ENCODE measurements at regions not wholly inside any gene's neighbourhood (a gene's known extent, or its start where the extent isn't known, plus 50 kb on each side); places are given as distances from the start of the nearest gene placed in this dataset.

DNA sequence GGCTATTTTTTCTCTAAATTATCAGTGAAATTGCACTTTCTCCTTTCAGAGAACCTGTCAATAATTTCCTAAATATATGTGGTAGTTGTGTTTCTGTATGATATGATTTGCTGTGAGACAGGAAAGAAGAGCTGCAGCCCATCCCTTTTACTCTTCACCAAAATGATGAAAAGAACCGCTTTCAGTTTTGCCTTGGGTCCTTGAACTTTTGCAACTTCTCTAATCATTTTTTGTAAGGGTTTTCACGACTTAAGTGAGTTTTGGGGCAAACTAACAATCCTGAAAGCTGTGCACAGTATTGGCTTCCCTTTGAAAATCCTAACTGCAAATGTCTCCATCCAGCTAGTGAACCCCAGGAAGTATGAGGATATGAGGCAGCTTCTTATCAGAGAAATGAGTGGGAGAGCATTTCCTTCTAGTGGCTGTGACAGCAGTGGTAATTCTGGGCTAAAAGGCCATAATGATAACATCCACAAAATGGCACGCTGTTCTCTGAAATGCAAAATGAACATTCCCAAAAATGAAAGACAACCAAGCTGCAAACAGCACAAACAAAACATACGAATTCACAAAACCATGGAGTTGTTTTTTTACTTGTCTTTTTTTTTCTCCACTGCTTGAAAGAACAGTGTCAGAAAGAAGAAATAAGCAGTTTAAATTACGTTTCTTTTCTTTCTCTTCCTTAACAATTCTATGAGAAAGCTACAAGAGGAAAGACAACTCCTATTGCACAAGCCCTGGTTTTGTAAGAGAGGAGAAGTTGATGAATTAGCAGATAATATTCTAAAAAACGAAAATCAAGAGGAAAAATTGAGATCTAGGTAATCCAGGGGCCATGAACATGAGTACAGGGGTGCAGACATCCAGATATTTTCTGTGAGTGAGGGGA is 1291.6 kb upstream of the ZEB2 start:
- Histone ChIP-seq H3K9me3 (ENCODE audit: control insufficient read depth in 1 of 2, low read length in 2 of 2) (no peaks in the 10 kb centered on the region), H3K4me3 (ENCODE audit: low read depth in 1 of 2, low read length in 2 of 2) (peak overlapping the region in 1 of 2 donors; percentile 14), H3K27me3 (ENCODE audit: low read depth, low read length) (no peaks in the 10 kb centered on the region), H3K36me3 (ENCODE audit: control insufficient read depth in 1 of 2, insufficient read depth in 2 of 2, low read length in 2 of 2) (no peaks in the 10 kb centered on the region), H3K27ac (ENCODE audit: low read length) (no peak overlapping the region), H3K4me1 (ENCODE audit: control insufficient read depth in 1 of 2, insufficient read depth in 2 of 2, low read length in 2 of 2) (no peaks in the 10 kb centered on the region)

DNA sequence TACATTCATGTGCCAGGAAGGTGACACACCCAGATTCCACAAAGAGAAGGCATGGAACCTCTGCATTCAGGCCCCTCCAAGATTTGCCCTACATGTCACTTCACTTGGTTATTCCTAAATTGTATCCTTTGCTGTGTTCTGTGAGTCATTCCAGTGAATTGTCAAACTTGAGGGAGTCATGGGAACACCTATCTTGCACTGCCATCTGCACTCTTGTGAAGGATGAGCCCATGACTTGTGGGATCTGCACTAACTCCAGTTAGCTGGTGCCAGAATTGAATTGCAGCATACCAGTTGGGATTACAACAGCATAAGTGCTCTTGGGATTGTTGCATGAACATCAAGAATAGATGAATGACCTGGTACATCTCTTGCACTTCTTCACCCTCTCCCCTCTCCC is 1288.0 kb upstream of the ZEB2 start:
- no peaks in the 10 kb centered on the region for H3K36me3 ChIP-seq (ENCODE audit: control insufficient read depth in 1 of 2, insufficient read depth in 2 of 2, low read length in 2 of 2)
- H3K27me3 ChIP-seq (ENCODE audit: low read depth, low read length) = no peaks in the 10 kb centered on the region
- H3K9me3 ChIP-seq (ENCODE audit: control insufficient read depth in 1 of 2, low read length in 2 of 2) = no peaks in the 10 kb centered on the region
- H3K4me3 ChIP-seq (ENCODE audit: low read depth in 1 of 2, low read length in 2 of 2) = no peak overlapping the region
- H3K4me1 ChIP-seq (ENCODE audit: control insufficient read depth in 1 of 2, insufficient read depth in 2 of 2, low read length in 2 of 2) = no peaks in the 10 kb centered on the region
- no peak overlapping the region for H3K27ac ChIP-seq (ENCODE audit: low read length)

DNA sequence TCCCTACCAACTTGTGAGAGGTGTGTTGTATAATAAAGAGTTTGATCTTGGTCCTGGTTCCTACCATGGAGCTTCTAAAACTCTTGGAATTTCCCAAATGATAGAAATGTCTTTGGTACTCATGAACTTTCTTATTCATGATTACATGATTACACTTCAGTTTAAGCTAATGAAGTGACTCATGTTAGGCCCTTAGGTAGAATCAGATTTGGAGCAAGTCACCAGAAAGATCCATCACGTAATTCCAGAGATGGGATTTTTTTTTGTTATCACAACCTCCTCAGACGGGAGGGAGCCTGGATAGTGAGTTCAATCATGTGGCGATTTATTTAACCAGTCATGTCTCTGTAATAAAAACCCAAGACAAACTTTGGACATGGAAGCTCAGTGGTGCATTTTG is 1287.6 kb upstream of the ZEB2 start:
- Histone ChIP-seq H3K36me3 (ENCODE audit: control insufficient read depth in 1 of 2, insufficient read depth in 2 of 2, low read length in 2 of 2) (no peaks in the 10 kb centered on the region), H3K4me1 (ENCODE audit: control insufficient read depth in 1 of 2, insufficient read depth in 2 of 2, low read length in 2 of 2) (no peaks in the 10 kb centered on the region), H3K27me3 (ENCODE audit: low read depth, low read length) (no peaks in the 10 kb centered on the region), H3K27ac (ENCODE audit: low read length) (no peak overlapping the region), H3K4me3 (ENCODE audit: low read depth in 1 of 2, low read length in 2 of 2) (no peak overlapping the region), H3K9me3 (ENCODE audit: control insufficient read depth in 1 of 2, low read length in 2 of 2) (no peaks in the 10 kb centered on the region)

DNA sequence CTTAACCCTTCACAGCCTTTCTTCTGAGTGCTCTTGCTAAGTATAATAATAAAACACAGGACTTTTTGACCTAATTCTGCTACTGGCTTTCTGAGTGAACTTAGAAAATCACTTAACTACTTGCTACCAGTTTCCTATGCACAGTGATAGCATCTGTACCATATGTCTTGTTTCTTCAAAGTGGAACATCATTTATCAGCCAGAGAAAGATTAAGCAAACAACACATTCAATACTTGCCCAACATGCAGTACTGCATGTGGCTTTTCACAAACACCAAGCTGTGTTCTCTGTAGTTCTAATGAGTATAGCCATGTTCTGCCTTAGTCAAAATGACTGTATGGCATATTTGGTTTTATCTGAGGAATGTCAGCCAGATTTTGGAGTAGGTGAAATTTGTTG is 1286.6 kb upstream of the ZEB2 start:
- Histone ChIP-seq H3K27me3 (ENCODE audit: low read depth, low read length) (no peaks in the 10 kb centered on the region), H3K4me1 (ENCODE audit: control insufficient read depth in 1 of 2, insufficient read depth in 2 of 2, low read length in 2 of 2) (no peaks in the 10 kb centered on the region), H3K36me3 (ENCODE audit: control insufficient read depth in 1 of 2, insufficient read depth in 2 of 2, low read length in 2 of 2) (no peaks in the 10 kb centered on the region), H3K4me3 (ENCODE audit: low read depth in 1 of 2, low read length in 2 of 2) (no peak overlapping the region), H3K9me3 (ENCODE audit: control insufficient read depth in 1 of 2, low read length in 2 of 2) (no peaks in the 10 kb centered on the region), H3K27ac (ENCODE audit: low read length) (no peak overlapping the region)

DNA sequence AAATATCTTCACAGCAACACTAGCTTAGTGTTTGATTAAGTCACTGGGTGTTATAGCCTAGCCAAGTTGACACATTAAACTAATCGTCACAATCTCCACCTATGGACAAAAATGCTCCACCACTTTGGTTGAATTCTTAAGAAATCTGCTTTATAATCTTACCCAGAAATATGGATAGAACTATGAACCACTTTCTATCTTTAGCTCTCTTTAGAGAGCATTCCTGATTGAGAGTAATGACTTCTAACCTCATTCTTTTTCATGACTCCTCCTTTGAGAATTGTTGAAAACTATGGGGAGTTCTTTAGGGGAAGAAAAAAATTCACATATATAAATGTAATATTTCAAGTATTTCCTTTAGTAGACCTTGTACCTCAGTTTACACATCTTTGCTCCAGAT is 1282.2 kb upstream of the ZEB2 start:
- H3K36me3 ChIP-seq (ENCODE audit: control insufficient read depth in 1 of 2, insufficient read depth in 2 of 2, low read length in 2 of 2) = no peaks in the 10 kb centered on the region
- H3K27ac ChIP-seq (ENCODE audit: low read length) = no peak overlapping the region
- H3K4me1 ChIP-seq (ENCODE audit: control insufficient read depth in 1 of 2, insufficient read depth in 2 of 2, low read length in 2 of 2) = no peaks in the 10 kb centered on the region
- H3K27me3 ChIP-seq (ENCODE audit: low read depth, low read length) = no peaks in the 10 kb centered on the region
- H3K9me3 ChIP-seq (ENCODE audit: control insufficient read depth in 1 of 2, low read length in 2 of 2) = no peaks in the 10 kb centered on the region
- H3K4me3 ChIP-seq (ENCODE audit: low read depth in 1 of 2, low read length in 2 of 2) = no peak overlapping the region

DNA sequence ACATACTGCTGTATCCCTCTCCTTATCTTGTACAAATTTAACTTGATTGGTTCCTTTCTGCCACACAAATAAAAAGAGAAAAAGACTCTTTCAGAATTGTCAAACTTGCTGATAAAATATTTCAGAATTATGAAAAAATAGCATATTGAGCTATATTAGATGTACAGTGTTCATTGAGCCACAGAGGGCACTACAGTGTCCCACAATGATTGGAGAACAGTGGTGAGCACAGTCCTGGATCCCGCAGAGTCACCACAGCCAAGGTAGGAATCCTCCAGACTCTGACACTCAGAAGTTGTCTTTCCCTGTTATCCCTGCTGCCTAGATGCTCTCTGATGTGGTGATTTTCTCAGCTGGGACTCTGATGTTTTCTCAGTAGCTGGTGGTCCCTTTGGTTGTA is 1281.3 kb upstream of the ZEB2 start:
- Histone ChIP-seq H3K27ac (ENCODE audit: low read length) (no peak overlapping the region), H3K9me3 (ENCODE audit: control insufficient read depth in 1 of 2, low read length in 2 of 2) (no peaks in the 10 kb centered on the region), H3K4me3 (ENCODE audit: low read depth in 1 of 2, low read length in 2 of 2) (no peak overlapping the region)

DNA sequence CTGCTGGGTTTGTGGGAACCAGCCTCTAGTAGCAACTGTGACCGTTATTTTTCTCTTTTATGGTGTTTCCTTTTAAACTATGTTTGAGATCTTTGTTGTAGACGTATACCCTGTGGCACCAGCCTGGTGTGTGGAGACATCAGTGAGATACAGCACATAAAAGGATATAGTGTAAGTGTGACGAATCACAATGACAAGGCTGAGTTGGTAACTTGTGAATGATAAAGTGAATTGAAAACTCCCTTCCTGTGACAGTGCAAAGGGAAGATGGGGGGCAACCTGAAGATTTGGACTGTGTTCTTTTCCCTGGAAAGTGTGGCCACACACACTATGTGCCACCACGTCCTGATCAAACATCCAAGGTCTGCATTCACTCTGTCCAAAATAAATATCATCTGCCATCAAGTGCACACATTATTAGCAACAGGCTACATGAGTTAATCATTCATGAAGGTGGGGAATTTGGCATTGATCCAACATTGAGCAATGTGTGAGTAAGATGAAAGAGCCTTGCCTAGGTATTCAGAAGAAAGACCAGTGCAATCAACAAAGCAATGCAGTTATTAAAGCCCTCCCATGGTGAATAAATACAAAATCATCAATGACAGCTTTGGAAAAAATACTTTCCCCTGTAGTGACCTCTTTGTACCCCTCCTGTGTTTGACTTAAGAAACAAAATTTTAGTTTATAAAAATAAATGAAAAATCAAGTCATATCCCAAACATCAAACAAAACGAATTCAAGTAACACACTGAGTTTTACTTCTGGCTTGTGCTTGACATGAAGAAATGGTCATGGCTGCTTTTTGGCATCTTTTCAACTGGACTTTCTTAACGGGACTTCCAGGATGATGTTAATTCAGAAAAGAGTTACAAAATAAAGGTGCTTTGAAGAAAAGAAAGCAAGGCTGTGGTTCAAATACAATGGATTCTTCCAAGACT is 1280.5 kb upstream of the ZEB2 start:
- Histone ChIP-seq H3K4me3 (ENCODE audit: low read depth in 1 of 2, low read length in 2 of 2) (no peak overlapping the region), H3K27me3 (ENCODE audit: low read depth, low read length) (no peaks in the 10 kb centered on the region), H3K36me3 (ENCODE audit: control insufficient read depth in 1 of 2, insufficient read depth in 2 of 2, low read length in 2 of 2) (no peaks in the 10 kb centered on the region), H3K4me1 (ENCODE audit: control insufficient read depth in 1 of 2, insufficient read depth in 2 of 2, low read length in 2 of 2) (no peaks in the 10 kb centered on the region), H3K27ac (ENCODE audit: low read length) (no peak overlapping the region), H3K9me3 (ENCODE audit: control insufficient read depth in 1 of 2, low read length in 2 of 2) (no peaks in the 10 kb centered on the region)

More for the DNA sequence above, 1281.3 kb upstream of the ZEB2 start:
- H3K36me3 ChIP-seq (ENCODE audit: control insufficient read depth in 1 of 2, insufficient read depth in 2 of 2, low read length in 2 of 2) = no peaks in the 10 kb centered on the region
- no peaks in the 10 kb centered on the region for H3K27me3 ChIP-seq (ENCODE audit: low read depth, low read length)
- H3K4me1 ChIP-seq (ENCODE audit: control insufficient read depth in 1 of 2, insufficient read depth in 2 of 2, low read length in 2 of 2) = no peaks in the 10 kb centered on the region

DNA sequence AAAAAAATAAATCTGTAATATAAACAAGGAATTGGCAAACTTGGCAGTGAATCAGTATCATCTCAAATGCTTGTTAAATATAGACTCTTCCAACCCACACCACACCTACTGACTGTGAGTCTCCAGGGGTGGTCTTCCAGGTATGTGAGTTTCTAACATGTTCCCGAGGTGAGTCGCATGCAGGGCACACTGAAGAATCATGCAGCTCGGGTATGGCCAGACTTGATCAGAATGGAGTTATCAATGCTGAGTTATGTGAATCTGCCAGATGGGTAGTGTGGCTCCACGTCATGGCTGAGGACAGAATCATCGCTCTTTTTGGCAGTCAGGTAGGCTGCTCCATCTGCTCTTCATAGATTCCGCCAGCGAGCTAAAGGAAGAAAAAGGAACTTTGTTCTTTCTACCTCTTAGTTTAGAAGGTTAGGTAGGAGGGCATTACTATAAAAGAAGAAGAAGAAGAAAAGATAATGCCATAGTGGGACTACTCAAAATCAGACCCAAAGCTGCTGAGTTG is 1279.7 kb upstream of the ZEB2 start:
- Histone ChIP-seq H3K4me1 (ENCODE audit: control insufficient read depth in 1 of 2, insufficient read depth in 2 of 2, low read length in 2 of 2) (no peaks in the 10 kb centered on the region), H3K36me3 (ENCODE audit: control insufficient read depth in 1 of 2, insufficient read depth in 2 of 2, low read length in 2 of 2) (no peaks in the 10 kb centered on the region), H3K27ac (ENCODE audit: low read length) (no peak overlapping the region), H3K4me3 (ENCODE audit: low read depth in 1 of 2, low read length in 2 of 2) (no peak overlapping the region), H3K9me3 (ENCODE audit: control insufficient read depth in 1 of 2, low read length in 2 of 2) (no peaks in the 10 kb centered on the region), H3K27me3 (ENCODE audit: low read depth, low read length) (no peaks in the 10 kb centered on the region)

DNA sequence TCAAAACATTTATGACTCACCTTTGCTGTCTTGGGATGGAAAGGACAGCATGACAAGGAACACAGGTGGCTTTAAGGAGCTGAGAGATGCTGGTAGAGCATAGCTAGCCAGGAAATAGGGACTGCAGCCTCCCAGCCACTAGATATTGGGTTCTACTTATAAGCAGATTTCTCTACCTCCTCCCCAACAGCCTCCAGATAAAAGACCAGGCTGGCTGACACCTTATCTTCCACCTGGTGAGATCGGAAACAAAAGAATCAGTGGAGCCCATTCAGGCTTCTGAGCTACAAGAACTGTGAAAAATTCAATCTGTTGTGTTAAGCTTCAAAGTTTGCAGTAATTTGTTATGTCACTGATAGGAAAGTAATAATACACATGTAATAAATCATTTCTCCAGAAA is 1278.5 kb upstream of the ZEB2 start:
- Histone ChIP-seq H3K9me3 (ENCODE audit: control insufficient read depth in 1 of 2, low read length in 2 of 2) (no peaks in the 10 kb centered on the region), H3K27me3 (ENCODE audit: low read depth, low read length) (no peaks in the 10 kb centered on the region), H3K4me3 (ENCODE audit: low read depth in 1 of 2, low read length in 2 of 2) (no peak overlapping the region), H3K36me3 (ENCODE audit: control insufficient read depth in 1 of 2, insufficient read depth in 2 of 2, low read length in 2 of 2) (no peaks in the 10 kb centered on the region), H3K4me1 (ENCODE audit: control insufficient read depth in 1 of 2, insufficient read depth in 2 of 2, low read length in 2 of 2) (no peaks in the 10 kb centered on the region), H3K27ac (ENCODE audit: low read length) (no peak overlapping the region)

DNA sequence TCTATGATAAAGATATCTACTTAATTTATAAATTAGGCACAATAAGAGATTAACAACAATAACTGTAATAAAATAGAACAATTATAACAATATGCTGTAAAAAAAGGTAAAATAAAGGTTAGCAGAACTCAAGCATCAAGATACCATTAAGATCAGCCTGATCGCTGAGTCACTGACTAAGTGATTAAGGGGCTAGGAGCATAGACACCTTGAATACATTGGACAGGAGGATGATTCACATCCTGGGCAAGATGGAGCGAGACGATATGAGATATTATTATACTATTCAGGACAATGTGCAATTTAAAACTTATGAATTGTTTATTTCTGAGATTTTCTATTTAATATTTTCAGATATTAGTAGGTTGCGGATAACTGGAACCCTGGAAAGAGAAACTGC is 1277.8 kb upstream of the ZEB2 start:
- Histone ChIP-seq H3K9me3 (ENCODE audit: control insufficient read depth in 1 of 2, low read length in 2 of 2) (no peaks in the 10 kb centered on the region), H3K4me3 (ENCODE audit: low read depth in 1 of 2, low read length in 2 of 2) (no peak overlapping the region), H3K27ac (ENCODE audit: low read length) (no peak overlapping the region)

DNA sequence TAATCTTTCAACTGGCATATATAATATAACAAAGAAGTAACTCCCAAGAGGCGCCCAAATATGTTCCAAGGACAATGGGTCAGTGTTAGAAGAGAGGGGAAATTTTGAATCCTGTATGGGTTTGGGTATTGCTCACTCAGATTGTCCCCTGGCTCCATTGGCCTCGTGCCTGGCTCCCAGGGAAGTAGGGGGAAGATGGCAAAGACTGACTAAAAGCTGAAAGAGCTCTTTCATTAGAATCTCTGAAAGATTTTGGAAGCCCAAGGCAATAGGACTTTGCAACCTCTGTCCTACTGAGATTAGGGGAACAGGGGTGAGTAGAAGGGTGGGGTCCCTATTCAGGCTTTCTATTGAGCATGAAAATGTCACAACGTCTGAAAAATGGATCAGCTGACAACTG is 1272.8 kb upstream of the ZEB2 start:
- Histone ChIP-seq H3K9me3 (ENCODE audit: control insufficient read depth in 1 of 2, low read length in 2 of 2) (no peaks in the 10 kb centered on the region), H3K27me3 (ENCODE audit: low read depth, low read length) (no peaks in the 10 kb centered on the region), H3K27ac (ENCODE audit: low read length) (no peak overlapping the region), H3K4me3 (ENCODE audit: low read depth in 1 of 2, low read length in 2 of 2) (no peak overlapping the region), H3K36me3 (ENCODE audit: control insufficient read depth in 1 of 2, insufficient read depth in 2 of 2, low read length in 2 of 2) (no peaks in the 10 kb centered on the region), H3K4me1 (ENCODE audit: control insufficient read depth in 1 of 2, insufficient read depth in 2 of 2, low read length in 2 of 2) (no peaks in the 10 kb centered on the region)

More for the DNA sequence above, 1277.8 kb upstream of the ZEB2 start:
- H3K27me3 ChIP-seq (ENCODE audit: low read depth, low read length) = no peaks in the 10 kb centered on the region
- no peaks in the 10 kb centered on the region for H3K36me3 ChIP-seq (ENCODE audit: control insufficient read depth in 1 of 2, insufficient read depth in 2 of 2, low read length in 2 of 2)
- H3K4me1 ChIP-seq (ENCODE audit: control insufficient read depth in 1 of 2, insufficient read depth in 2 of 2, low read length in 2 of 2) = no peaks in the 10 kb centered on the region

Measured in muscle layer of duodenum (tissue), 2 donors.